Rectal smooth muscle tissue (tissue), 1 donor: ENCODE measurements at regions not wholly inside any gene's neighbourhood (a gene's known extent, or its start where the extent isn't known, plus 50 kb on each side); places are given as distances from the start of the nearest gene placed in this dataset.

Source experiments
- H3K27ac ChIP-seq: one replicate; pipeline ENCODE4 v1.7.0; 2013; ENCODE audit warnings: low read depth, low read length, inconsistent platforms
- H3K27me3 ChIP-seq: one replicate; pipeline ENCODE4 v1.7.0; 2013; ENCODE audit warnings: low read length; ENCODE audit not compliant: control insufficient read depth, insufficient read depth
- H3K36me3 ChIP-seq: one replicate; pipeline ENCODE4 v1.7.0; 2013; ENCODE audit warnings: low read length; ENCODE audit not compliant: control insufficient read depth, insufficient read depth
- H3K4me1 ChIP-seq: one replicate; pipeline ENCODE4 v1.7.0; 2013; ENCODE audit warnings: low read length; ENCODE audit not compliant: control insufficient read depth, insufficient read depth
- H3K4me3 ChIP-seq: one replicate; pipeline ENCODE4 v1.7.0; 2013; ENCODE audit warnings: low read length
- H3K9ac ChIP-seq: one replicate; pipeline ENCODE4 v1.7.0; 2013; ENCODE audit warnings: low read length

- H3K27ac ChIP-seq = no peak overlapping the region
- H3K9ac ChIP-seq = no peak overlapping the region
- no peak overlapping the region for H3K4me3 ChIP-seq
- no peaks in the 10 kb centered on the region for H3K36me3 ChIP-seq
- no peaks in the 10 kb centered on the region for H3K27me3 ChIP-seq
- H3K4me1 ChIP-seq = no peaks in the 10 kb centered on the region
Measured at GRCh38 chr2:220619525-220620220, 952.4 kb downstream of the EPHA4 start.

DNA sequence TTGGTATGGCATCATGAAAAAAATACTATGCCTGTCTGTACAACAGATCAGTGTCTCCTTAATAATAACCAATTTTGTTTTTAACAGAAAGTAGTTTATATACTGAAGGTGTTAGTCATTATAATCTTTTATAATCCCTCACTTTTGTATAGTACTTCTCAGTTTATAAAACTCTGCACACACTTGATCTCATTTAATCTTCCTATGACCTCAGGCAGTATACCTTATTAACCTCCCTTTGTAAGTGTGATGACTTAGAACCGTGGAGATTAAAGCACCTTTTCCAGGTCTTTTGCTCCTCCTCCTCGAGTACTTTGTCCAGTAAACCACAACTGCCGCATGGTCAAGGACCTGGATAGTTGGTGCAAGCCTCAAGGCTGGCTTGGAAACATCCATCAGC, 945.5 kb downstream of the EPHA4 start:
- H3K27ac ChIP-seq = no peak overlapping the region
- H3K36me3 ChIP-seq = no peaks in the 10 kb centered on the region

GRCh38 chr2:220628252-220628651, 943.9 kb downstream of the EPHA4 start:
- Histone ChIP-seq H3K36me3 (no peaks in the 10 kb centered on the region), H3K4me3 (no peak overlapping the region), H3K27me3 (no peaks in the 10 kb centered on the region), H3K4me1 (no peaks in the 10 kb centered on the region), H3K9ac (no peak overlapping the region), H3K27ac (no peak overlapping the region)

More for the DNA sequence above, 945.5 kb downstream of the EPHA4 start:
- Histone ChIP-seq H3K27me3 (no peaks in the 10 kb centered on the region), H3K4me1 (no peaks in the 10 kb centered on the region), H3K9ac (no peak overlapping the region), H3K4me3 (no peak overlapping the region)

- Histone ChIP-seq H3K27me3 (no peaks in the 10 kb centered on the region), H3K4me1 (no peaks in the 10 kb centered on the region), H3K27ac (no peak overlapping the region), H3K4me3 (no peak overlapping the region), H3K9ac (no peak overlapping the region), H3K36me3 (no peaks in the 10 kb centered on the region)
Measured at GRCh38 chr2:220641137-220641536, 931.0 kb downstream of the EPHA4 start.

GRCh38 chr2:220646424-220646823, 925.7 kb downstream of the EPHA4 start:
- Histone ChIP-seq H3K27me3 (no peaks in the 10 kb centered on the region), H3K36me3 (no peaks in the 10 kb centered on the region), H3K4me1 (no peaks in the 10 kb centered on the region), H3K9ac (no peak overlapping the region), H3K4me3 (no peak overlapping the region), H3K27ac (no peak overlapping the region)

DNA sequence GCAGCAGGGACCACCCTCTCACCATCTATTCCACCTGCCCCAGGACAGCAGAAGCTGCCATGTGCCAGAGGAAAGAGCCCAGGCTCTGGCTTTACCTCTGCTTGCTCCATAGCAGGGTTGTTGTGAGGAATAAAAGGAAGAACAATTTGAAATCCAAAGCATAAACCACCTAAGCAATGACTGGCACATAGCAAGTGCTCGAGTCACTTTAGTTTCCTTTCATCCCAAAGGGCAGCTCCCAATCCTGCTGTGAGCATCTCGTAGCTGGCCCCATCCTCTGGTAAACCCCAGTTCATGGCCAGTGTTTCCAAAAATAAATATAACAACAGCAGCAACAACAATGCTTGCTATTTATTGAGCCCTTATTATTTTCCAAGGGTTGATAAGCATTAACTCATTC, 923.5 kb downstream of the EPHA4 start:
- Histone ChIP-seq H3K27me3 (no peaks in the 10 kb centered on the region), H3K9ac (no peak overlapping the region), H3K36me3 (no peaks in the 10 kb centered on the region), H3K4me3 (no peak overlapping the region), H3K27ac (no peak overlapping the region), H3K4me1 (no peaks in the 10 kb centered on the region)

DNA sequence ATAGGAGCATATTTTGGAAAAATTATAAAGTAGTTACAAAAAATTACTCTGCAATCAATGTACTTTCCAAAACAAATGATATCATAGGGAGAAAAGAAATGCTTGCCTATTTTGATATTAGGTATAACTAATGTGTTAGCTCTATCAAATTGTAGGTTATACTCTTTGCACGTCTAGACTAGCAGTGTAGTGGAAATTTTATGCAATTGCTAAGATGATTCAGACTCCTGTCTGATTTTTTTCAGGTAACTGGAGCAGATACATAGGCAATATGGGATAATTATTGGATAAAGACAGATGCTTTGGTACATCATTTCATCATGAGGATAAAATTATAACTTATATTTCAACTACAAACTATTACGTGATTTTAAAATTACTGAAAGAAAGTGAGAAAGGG, 918.3 kb downstream of the EPHA4 start:
- no peak overlapping the region for H3K27ac ChIP-seq
- no peaks in the 10 kb centered on the region for H3K36me3 ChIP-seq
- no peak overlapping the region for H3K4me3 ChIP-seq
- H3K27me3 ChIP-seq = no peaks in the 10 kb centered on the region
- H3K4me1 ChIP-seq = no peaks in the 10 kb centered on the region
- H3K9ac ChIP-seq = no peak overlapping the region

DNA sequence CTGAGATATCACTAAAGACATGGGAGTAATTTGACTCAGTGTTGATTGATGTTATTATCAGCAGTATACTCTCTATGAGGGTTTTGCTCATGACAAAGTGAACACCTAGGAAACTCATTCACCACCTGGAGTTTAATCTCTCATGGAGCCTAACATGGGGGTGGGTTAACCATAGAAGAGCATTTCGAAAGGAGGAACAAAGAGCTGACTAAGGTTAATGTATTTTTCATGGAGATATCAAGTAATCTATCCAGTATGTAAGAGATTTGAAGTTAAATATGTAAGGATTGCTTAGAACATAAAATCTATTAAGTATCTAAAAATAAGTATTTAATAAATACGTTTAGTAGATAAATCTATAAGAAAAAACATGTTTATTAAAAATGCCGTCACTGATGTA, 917.8 kb downstream of the EPHA4 start:
- Histone ChIP-seq H3K36me3 (no peaks in the 10 kb centered on the region), H3K27me3 (no peaks in the 10 kb centered on the region), H3K27ac (no peak overlapping the region), H3K4me1 (no peaks in the 10 kb centered on the region), H3K9ac (no peak overlapping the region), H3K4me3 (no peak overlapping the region)

- no peaks in the 10 kb centered on the region for H3K27me3 ChIP-seq
- H3K4me3 ChIP-seq = no peak overlapping the region
- no peaks in the 10 kb centered on the region for H3K4me1 ChIP-seq
- no peak overlapping the region for H3K9ac ChIP-seq
- H3K27ac ChIP-seq = no peak overlapping the region
- no peaks in the 10 kb centered on the region for H3K36me3 ChIP-seq
Measured at GRCh38 chr2:220660277-220661145, 911.6 kb downstream of the EPHA4 start.

- Histone ChIP-seq H3K27me3 (no peaks in the 10 kb centered on the region), H3K4me1 (no peaks in the 10 kb centered on the region), H3K27ac (no peak overlapping the region)
Measured at GRCh38 chr2:220662431-220662830, 909.7 kb downstream of the EPHA4 start.

DNA sequence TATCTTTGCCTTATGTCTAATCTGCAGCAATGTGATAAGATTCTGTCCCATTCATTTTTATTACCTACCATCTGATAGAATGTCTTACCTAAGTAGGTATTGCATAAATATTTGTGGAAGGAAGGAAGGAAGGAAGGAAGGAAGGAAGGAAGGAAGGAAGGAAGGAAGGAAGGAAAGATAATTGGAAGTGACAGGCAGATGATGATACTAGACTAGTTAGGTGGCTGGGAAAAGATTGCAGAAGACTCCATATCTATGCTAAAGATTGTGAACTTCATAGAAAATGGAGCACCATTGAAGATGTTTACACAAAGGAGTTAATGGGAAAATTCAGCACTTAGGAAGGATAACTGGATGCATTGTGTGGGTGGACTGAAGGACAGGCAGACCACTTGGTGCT, 909.0 kb downstream of the EPHA4 start:
- Histone ChIP-seq H3K36me3 (no peaks in the 10 kb centered on the region), H3K9ac (no peak overlapping the region), H3K27ac (no peak overlapping the region), H3K27me3 (no peaks in the 10 kb centered on the region), H3K4me1 (no peaks in the 10 kb centered on the region), H3K4me3 (no peak overlapping the region)

More at GRCh38 chr2:220662431-220662830, 909.7 kb downstream of the EPHA4 start:
- Histone ChIP-seq H3K36me3 (no peaks in the 10 kb centered on the region), H3K4me3 (no peak overlapping the region), H3K9ac (no peak overlapping the region)

- no peak overlapping the region for H3K27ac ChIP-seq
- H3K27me3 ChIP-seq = no peaks in the 10 kb centered on the region
Measured at GRCh38 chr2:220664272-220665107, 907.6 kb downstream of the EPHA4 start.

More at GRCh38 chr2:220664272-220665107, 907.6 kb downstream of the EPHA4 start:
- H3K4me1 ChIP-seq = no peaks in the 10 kb centered on the region
- no peak overlapping the region for H3K4me3 ChIP-seq
- no peak overlapping the region for H3K9ac ChIP-seq
- no peaks in the 10 kb centered on the region for H3K36me3 ChIP-seq
